ENCODE measurements at regions not wholly inside any gene's neighbourhood (a gene's known extent, or its start where the extent isn't known, plus 50 kb on each side); places are given as distances from the start of the nearest gene placed in this dataset.

- no peak for TF ChIP-seq POLR2A (IDR thresholded peaks at IDR 0.05; ENCODE audit: low read depth, low read length)
- TF ChIP-seq POLR2AphosphoS5 (IDR thresholded peaks at IDR 0.05; ENCODE audit: insufficient read depth, low read depth, low read length) = no peak
- TF ChIP-seq JUN (IDR thresholded peaks at IDR 0.05; ENCODE audit: borderline replicate concordance, insufficient read depth, insufficient read length, low read depth) = no peak
- no peak for TF ChIP-seq MYC (IDR thresholded peaks at IDR 0.05; ENCODE audit: low read depth, low read length)
- no peak for TF ChIP-seq GATA2 (IDR thresholded peaks at IDR 0.05; ENCODE audit: insufficient read depth, insufficient read length, low read depth, low read length)
- TF ChIP-seq CTCF (IDR thresholded peaks at IDR 0.05; ENCODE audit: extremely low read depth in 1 of 2, insufficient read depth in 1 of 2, low read depth in 1 of 2, low read length in 2 of 2) = no peak
- TF ChIP-seq FOS (IDR thresholded peaks at IDR 0.05; ENCODE audit: borderline replicate concordance, insufficient read depth, low read length) = no peak
- TF ChIP-seq MAX (IDR thresholded peaks at IDR 0.05; ENCODE audit: insufficient read depth, insufficient read length) = no peak
- no peak for TF ChIP-seq EZH2 (IDR thresholded peaks at IDR 0.05; ENCODE audit: borderline replicate concordance, low read depth, low read length, severe bottlenecking)
- intact Hi-C loops (cut with micrococcal nuclease) (no loop called here), dilution Hi-C loops (cut with MboI; ENCODE audit: extremely low pct_ligation_motif_present, low sequenced_read_pairs) (no loop called here)
- no peak for FAIRE-seq
- no peaks in the 10 kb centered on the region for H4K20me1 ChIP-seq (replicated peaks; ENCODE audit: control insufficient read depth, extremely low read depth, insufficient read depth, low read length)
- no peaks in the 10 kb centered on the region for H3K36me3 ChIP-seq (ENCODE audit: control insufficient read depth in 2 of 2, extremely low read depth in 1 of 2, insufficient read depth in 2 of 2, low read length in 2 of 2)
- H3K79me2 ChIP-seq (ENCODE audit: control insufficient read depth, insufficient read depth, low read length) = no peaks in the 10 kb centered on the region
- H3K4me3 ChIP-seq (replicated peaks in 1 of 3; ENCODE audit: insufficient read depth in 1 of 3, low read depth in 1 of 3, low read length in 3 of 3) = no peak overlapping the region
- no peak overlapping the region for H3K27ac ChIP-seq (ENCODE audit: insufficient read depth, low read depth, low read length)
- no peak for DNase-seq (ENCODE audit: low read depth, low spot score)
- H3K4me1 ChIP-seq (ENCODE audit: control insufficient read depth, extremely low read depth, insufficient read depth, low read length) = no peaks in the 10 kb centered on the region
- H3K9me3 ChIP-seq (replicated peaks; ENCODE audit: control insufficient read depth, insufficient read depth, low read length) = peaks cover 5% of the 10 kb centered on the region
- ChIA-PET CTCF (no interaction called here), POLR2A (no interaction called here)
- no peaks in the 10 kb centered on the region for H3K9me1 ChIP-seq (replicated peaks; ENCODE audit: control insufficient read depth, extremely low read depth, insufficient read depth, low read length)
- H2AFZ ChIP-seq (ENCODE audit: low read depth, low read length) = no peak overlapping the region
- no peaks in the 10 kb centered on the region for H3K27me3 ChIP-seq (ENCODE audit: control insufficient read depth in 2 of 2, insufficient read depth in 2 of 2, low read length in 2 of 2)
- no peak overlapping the region for H3K4me2 ChIP-seq (ENCODE audit: insufficient read depth, low read length)
- H3K9ac ChIP-seq (replicated peaks; ENCODE audit: extremely low read depth, insufficient read depth, low read length) = no peak overlapping the region
- no TSS peak for BruUV-seq (replicated peaks)
Measured at GRCh38 chr13:112183532-112184090, 116.7 kb downstream of the SOX1 start.
